HG03064 (cell line): ENCODE measurements at regions not wholly inside any gene's neighbourhood (a gene's known extent, or its start where the extent isn't known, plus 50 kb on each side); places are given as distances from the start of the nearest gene placed in this dataset.

Experiments
- ATAC-seq: cut with Tn5 transposase; IDR thresholded peaks from one replicate; pipeline ENCODE4 v1.9.1; 2021; ENCODE audit warnings: low read depth; ENCODE audit not compliant: unreplicated experiment

- ATAC-seq: no peak
Observed at GRCh38 chr6:21802175-21802822, 208.7 kb downstream of the SOX4 start.

- ATAC-seq: no peak
Observed at GRCh38 chr6:21804941-21805610, 211.5 kb downstream of the SOX4 start.

GRCh38 chr6:21807299-21808044, 213.9 kb downstream of the SOX4 start:
- ATAC-seq: no peak

GRCh38 chr6:21808045-21808470, 214.5 kb downstream of the SOX4 start:
- no peak for ATAC-seq

- no peak for ATAC-seq
Observed at GRCh38 chr6:21808551-21809242, 215.1 kb downstream of the SOX4 start.

- ATAC-seq: no peak
Observed at GRCh38 chr6:21811484-21811883, 217.9 kb downstream of the SOX4 start.

- no peak for ATAC-seq
Observed at GRCh38 chr6:21816231-21816630, 222.7 kb downstream of the SOX4 start.

- ATAC-seq: no peak
Observed at GRCh38 chr6:21820442-21820841, 226.9 kb downstream of the SOX4 start.

GRCh38 chr6:21823371-21823770, 229.8 kb downstream of the SOX4 start:
- no peak for ATAC-seq

GRCh38 chr6:21824431-21825177, 231.1 kb downstream of the SOX4 start:
- ATAC-seq: no peak

GRCh38 chr6:21826023-21826422, 232.5 kb downstream of the SOX4 start:
- no peak for ATAC-seq

GRCh38 chr6:21826904-21827303, 233.4 kb downstream of the SOX4 start:
- no peak for ATAC-seq

GRCh38 chr6:21827425-21828202, 234.1 kb downstream of the SOX4 start:
- no peak for ATAC-seq

GRCh38 chr6:21828704-21829103, 235.2 kb downstream of the SOX4 start:
- ATAC-seq: no peak

GRCh38 chr6:21829126-21829525, 235.6 kb downstream of the SOX4 start:
- no peak for ATAC-seq

GRCh38 chr6:21831521-21832291, 238.2 kb downstream of the SOX4 start:
- ATAC-seq: no peak

- no peak for ATAC-seq
Observed at GRCh38 chr6:21836277-21836676, 242.7 kb downstream of the SOX4 start.

GRCh38 chr6:21836772-21837425, 243.3 kb downstream of the SOX4 start:
- ATAC-seq: no peak
